ENCODE measurements at regions not wholly inside any gene's neighbourhood (a gene's known extent, or its start where the extent isn't known, plus 50 kb on each side); places are given as distances from the start of the nearest gene placed in this dataset.

GRCh38 chr20:50354721-50355589, 155.2 kb upstream of the PTPN1 start (continued):
- TF ChIP-seq CBFA2T2 (conservative IDR thresholded peaks at IDR 0.05), result no peak
- TF ChIP-seq RCOR1 (IDR thresholded peaks at IDR 0.05; ENCODE audit: borderline replicate concordance in 1 of 2, low read depth in 2 of 2, low read length in 2 of 2), result peak in 1 of 2 experiments; percentile 75; a peak in 1 of 4 replicates
- peak; percentile 77 for TF ChIP-seq RBM25 (IDR thresholded peaks at IDR 0.05; ENCODE audit: low read depth, low read length, severe bottlenecking)
- TF ChIP-seq ZNF316 (IDR thresholded peaks at IDR 0.05), result peak; percentile 55
- TF ChIP-seq, protein P1, sequence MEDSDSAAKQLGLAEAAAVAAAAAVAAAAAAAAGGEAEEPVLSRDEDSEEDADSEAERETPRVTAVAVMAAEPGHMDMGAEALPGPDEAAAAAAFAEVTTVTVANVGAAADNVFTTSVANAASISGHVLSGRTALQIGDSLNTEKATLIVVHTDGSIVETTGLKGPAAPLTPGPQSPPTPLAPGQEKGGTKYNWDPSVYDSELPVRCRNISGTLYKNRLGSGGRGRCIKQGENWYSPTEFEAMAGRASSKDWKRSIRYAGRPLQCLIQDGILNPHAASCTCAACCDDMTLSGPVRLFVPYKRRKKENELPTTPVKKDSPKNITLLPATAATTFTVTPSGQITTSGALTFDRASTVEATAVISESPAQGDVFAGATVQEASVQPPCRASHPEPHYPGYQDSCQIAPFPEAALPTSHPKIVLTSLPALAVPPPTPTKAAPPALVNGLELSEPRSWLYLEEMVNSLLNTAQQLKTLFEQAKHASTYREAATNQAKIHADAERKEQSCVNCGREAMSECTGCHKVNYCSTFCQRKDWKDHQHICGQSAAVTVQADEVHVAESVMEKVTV (CRISPR knock-in tag; IDR thresholded peaks at IDR 0.05), result no peak
- TF ChIP-seq, protein P2, sequence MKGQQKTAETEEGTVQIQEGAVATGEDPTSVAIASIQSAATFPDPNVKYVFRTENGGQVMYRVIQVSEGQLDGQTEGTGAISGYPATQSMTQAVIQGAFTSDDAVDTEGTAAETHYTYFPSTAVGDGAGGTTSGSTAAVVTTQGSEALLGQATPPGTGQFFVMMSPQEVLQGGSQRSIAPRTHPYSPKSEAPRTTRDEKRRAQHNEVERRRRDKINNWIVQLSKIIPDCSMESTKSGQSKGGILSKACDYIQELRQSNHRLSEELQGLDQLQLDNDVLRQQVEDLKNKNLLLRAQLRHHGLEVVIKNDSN (CRISPR knock-in tag; IDR thresholded peaks at IDR 0.05), result peak; percentile 89
- peak; percentile 78 for TF ChIP-seq CTBP1 (IDR thresholded peaks at IDR 0.05; ENCODE audit: borderline replicate concordance)
- peak; percentile 31; the same call in 1 of the 2 replicates for TF ChIP-seq MAFF (IDR thresholded peaks at IDR 0.05; ENCODE audit: low read length)
- TF ChIP-seq RAD51 (IDR thresholded peaks at IDR 0.05; ENCODE audit: borderline replicate concordance, low read depth), result peak; percentile 80
- TF ChIP-seq NCOR1 (IDR thresholded peaks at IDR 0.05), result no peak
- 0 out of 2 replicates have a peak, but pooled peaks have one; percentile 44 for TF ChIP-seq MAFK (IDR thresholded peaks at IDR 0.05; ENCODE audit: low read length)
- TF ChIP-seq, protein P3, sequence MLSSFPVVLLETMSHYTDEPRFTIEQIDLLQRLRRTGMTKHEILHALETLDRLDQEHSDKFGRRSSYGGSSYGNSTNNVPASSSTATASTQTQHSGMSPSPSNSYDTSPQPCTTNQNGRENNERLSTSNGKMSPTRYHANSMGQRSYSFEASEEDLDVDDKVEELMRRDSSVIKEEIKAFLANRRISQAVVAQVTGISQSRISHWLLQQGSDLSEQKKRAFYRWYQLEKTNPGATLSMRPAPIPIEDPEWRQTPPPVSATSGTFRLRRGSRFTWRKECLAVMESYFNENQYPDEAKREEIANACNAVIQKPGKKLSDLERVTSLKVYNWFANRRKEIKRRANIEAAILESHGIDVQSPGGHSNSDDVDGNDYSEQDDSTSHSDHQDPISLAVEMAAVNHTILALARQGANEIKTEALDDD (IDR thresholded peaks at IDR 0.05), result peak; percentile 68; the same call in 1 of the 2 replicates
- TF ChIP-seq, protein P4, sequence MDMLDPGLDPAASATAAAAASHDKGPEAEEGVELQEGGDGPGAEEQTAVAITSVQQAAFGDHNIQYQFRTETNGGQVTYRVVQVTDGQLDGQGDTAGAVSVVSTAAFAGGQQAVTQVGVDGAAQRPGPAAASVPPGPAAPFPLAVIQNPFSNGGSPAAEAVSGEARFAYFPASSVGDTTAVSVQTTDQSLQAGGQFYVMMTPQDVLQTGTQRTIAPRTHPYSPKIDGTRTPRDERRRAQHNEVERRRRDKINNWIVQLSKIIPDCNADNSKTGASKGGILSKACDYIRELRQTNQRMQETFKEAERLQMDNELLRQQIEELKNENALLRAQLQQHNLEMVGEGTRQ (CRISPR knock-in tag; IDR thresholded peaks at IDR 0.05), result peak; percentile 82
- no peak for TF ChIP-seq ZC3H4 (CRISPR knock-in tag; IDR thresholded peaks at IDR 0.05; ENCODE audit: borderline replicate concordance)
- TF ChIP-seq TFAP4 (CRISPR knock-in tag; IDR thresholded peaks at IDR 0.05; ENCODE audit: borderline replicate concordance), result 0 out of 2 replicates have a peak, but pooled peaks have one; percentile 29
- TF ChIP-seq TEAD4 (IDR thresholded peaks at IDR 0.05; ENCODE audit: low read length), result peak; percentile 9; the same call in 1 of the 2 replicates
- no peak for TF ChIP-seq TEAD4 (CRISPR knock-in tag; IDR thresholded peaks at IDR 0.05; ENCODE audit: borderline replicate concordance)
- TF ChIP-seq ATF3 (IDR thresholded peaks at IDR 0.05), result peak; percentile 65; the same call in 1 of the 2 replicates
- no peak for TF ChIP-seq ATF3 (CRISPR knock-in tag; conservative IDR thresholded peaks at IDR 0.05)
- peak; percentile 78 for TF ChIP-seq NFE2 (IDR thresholded peaks at IDR 0.05; ENCODE audit: low read depth)

All from K562 (cell line).